IPS-18c (cell line): ENCODE measurements at regions not wholly inside any gene's neighbourhood (a gene's known extent, or its start where the extent isn't known, plus 50 kb on each side); places are given as distances from the start of the nearest gene placed in this dataset.
"Not testable (repeated sequence)": the region's sequence is repeated elsewhere in the genome, so short reads cannot be mapped to it uniquely, and the experiment has no call there.

Experiments
- H3K4me3 ChIP-seq: 2 replicates; pipeline ENCODE4 v1.7.0; 2013; ENCODE audit warnings: low read depth, mild to moderate bottlenecking, low read length, moderate library complexity; ENCODE audit not compliant: insufficient read depth
- H3K9me3 ChIP-seq: one replicate; pipeline ENCODE4 v1.6.1; 2013; ENCODE audit warnings: mild to moderate bottlenecking, low read length, moderate library complexity; ENCODE audit not compliant: control insufficient read depth, insufficient read depth

- not testable (repeated sequence) for H3K9me3 ChIP-seq, H3K4me3 ChIP-seq
Measured at GRCh38 chr6:21877037-21877436, 283.5 kb downstream of the SOX4 start.

- not testable (repeated sequence) for H3K4me3 ChIP-seq, H3K9me3 ChIP-seq
Measured at GRCh38 chr6:21880249-21880648, 286.7 kb downstream of the SOX4 start.

- H3K9me3 ChIP-seq, result no peaks in the 10 kb centered on the region
- H3K4me3 ChIP-seq, result no peak overlapping the region
Measured at GRCh38 chr6:21881969-21882465, 288.5 kb downstream of the SOX4 start.

- H3K9me3 ChIP-seq, result no peaks in the 10 kb centered on the region
- H3K4me3 ChIP-seq, result no peak overlapping the region
Measured at GRCh38 chr6:21883595-21884328, 290.2 kb downstream of the SOX4 start.

- H3K9me3 ChIP-seq, result no peaks in the 10 kb centered on the region
- no peak overlapping the region for H3K4me3 ChIP-seq
Measured at GRCh38 chr6:21885111-21885510, 291.6 kb downstream of the SOX4 start.

GRCh38 chr6:21885532-21886114 lies 292.1 kb downstream of the SOX4 start:
- Histone ChIP-seq H3K4me3 (no peak overlapping the region), H3K9me3 (no peaks in the 10 kb centered on the region)

- H3K4me3 ChIP-seq, result no peak overlapping the region
- no peaks in the 10 kb centered on the region for H3K9me3 ChIP-seq
Measured at GRCh38 chr6:21886542-21887151, 293.1 kb downstream of the SOX4 start.

- no peak overlapping the region for H3K4me3 ChIP-seq
- H3K9me3 ChIP-seq, result no peaks in the 10 kb centered on the region
Measured at GRCh38 chr6:21887231-21888185, 294.0 kb downstream of the SOX4 start.

GRCh38 chr6:21891080-21891479 lies 297.5 kb downstream of the SOX4 start:
- H3K4me3 ChIP-seq, result no peak overlapping the region
- no peaks in the 10 kb centered on the region for H3K9me3 ChIP-seq

GRCh38 chr6:21893793-21894192 lies 300.2 kb downstream of the SOX4 start:
- Histone ChIP-seq H3K9me3 (no peaks in the 10 kb centered on the region), H3K4me3 (no peak overlapping the region)

- H3K9me3 ChIP-seq, result no peaks in the 10 kb centered on the region
- no peak overlapping the region for H3K4me3 ChIP-seq
Measured at GRCh38 chr6:21895555-21895954, 302.0 kb downstream of the SOX4 start.

GRCh38 chr6:21898107-21898796 lies 304.7 kb downstream of the SOX4 start:
- no peak overlapping the region for H3K4me3 ChIP-seq
- no peaks in the 10 kb centered on the region for H3K9me3 ChIP-seq

- H3K4me3 ChIP-seq, result no peak overlapping the region
- no peaks in the 10 kb centered on the region for H3K9me3 ChIP-seq
Measured at GRCh38 chr6:21899708-21900107, 306.2 kb downstream of the SOX4 start.

- H3K4me3 ChIP-seq, result no peak overlapping the region
Measured at GRCh38 chr6:21900730-21901129, 307.2 kb downstream of the SOX4 start.

GRCh38 chr6:21902628-21903169 lies 309.1 kb downstream of the SOX4 start:
- Histone ChIP-seq H3K4me3 (no peak overlapping the region), H3K9me3 (no peaks in the 10 kb centered on the region)

More at GRCh38 chr6:21900730-21901129, 307.2 kb downstream of the SOX4 start:
- H3K9me3 ChIP-seq, result no peaks in the 10 kb centered on the region

- no peak overlapping the region for H3K4me3 ChIP-seq
- no peaks in the 10 kb centered on the region for H3K9me3 ChIP-seq
Measured at GRCh38 chr6:21905531-21905930, 312.0 kb downstream of the SOX4 start.
